H1 (cell line): ENCODE measurements at regions not wholly inside any gene's neighbourhood (a gene's known extent, or its start where the extent isn't known, plus 50 kb on each side); places are given as distances from the start of the nearest gene placed in this dataset.

ENCODE experiments used
- CTCF ChIA-PET: fragments of 300-600 bp; sonication (Branson Sonifier 250); formaldehyde crosslinking; loops from one replicate; lab custom pipeline; 2021; ENCODE audit not compliant: partially characterized antibody; lab: Charles Lee
- POLR2A ChIA-PET: fragments of 300-600 bp; sonication (Branson Sonifier 250); formaldehyde crosslinking; loops from one replicate; lab custom pipeline; 2021; ENCODE audit warnings: inconsistent platforms; ENCODE audit not compliant: partially characterized antibody; lab: Charles Lee
- DNase-seq, 2 experiments: peaks; one replicate each; pipeline versions ENCODE4 v3.0.0 to v3.0.0-alpha.2; 2010 to 2022; ENCODE audit warnings: low spot score in 2 of 2, low read depth in 1 of 2, mixed read lengths in 1 of 2
- FAIRE-seq: peaks from 2 replicates; lab custom pipeline; 2011; peaks lifted over from hg19 to GRCh38; lab: Jason Lieb, UNC
- H2AFZ ChIP-seq: 2 replicates; pipeline ENCODE4 v1.8.1; 2012; ENCODE audit warnings: low read length, inconsistent platforms
- H2AK5ac ChIP-seq: 2 replicates; pipeline ENCODE4 v1.6.1; 2013; ENCODE audit warnings: low read depth, low read length
- H2BK120ac ChIP-seq: replicated peaks from 2 replicates; pipeline ENCODE3; 2013; ENCODE audit warnings: low read depth, low read length, inconsistent platforms
- H2BK12ac ChIP-seq: 2 replicates; pipeline ENCODE4 v1.6.1; 2013; ENCODE audit warnings: low read depth, low read length
- H2BK15ac ChIP-seq: 2 replicates; pipeline ENCODE4 v1.6.1; 2013; ENCODE audit warnings: low read length
- H2BK20ac ChIP-seq: 2 replicates; pipeline ENCODE4 v1.6.1; 2013; ENCODE audit warnings: low read length
- H2BK5ac ChIP-seq: 2 replicates; pipeline ENCODE4 v1.6.1; 2013; ENCODE audit warnings: low read depth, low read length
- H3K14ac ChIP-seq: 2 replicates; pipeline ENCODE4 v1.6.1; 2013; ENCODE audit warnings: inconsistent platforms; ENCODE audit not compliant: insufficient read length
- H3K18ac ChIP-seq: 2 replicates; pipeline ENCODE4 v1.6.1; 2013; ENCODE audit warnings: low read length; ENCODE audit errors: extremely low read depth
- H3K23ac ChIP-seq: 2 replicates; pipeline ENCODE4 v1.6.1; 2013; ENCODE audit warnings: inconsistent platforms; ENCODE audit not compliant: insufficient read length
- H3K23me2 ChIP-seq: 2 replicates; pipeline ENCODE4 v1.6.1; 2013; ENCODE audit warnings: low read depth, low read length
- H3K27ac ChIP-seq: 2 replicates; pipeline ENCODE4 v1.6.1; 2011; ENCODE audit warnings: low read depth, low read length, inconsistent platforms
- H3K27me3 ChIP-seq, 4 experiments: replicated peaks in 1 of 4; 1 replicate in 1 of 4; 2 replicates in 3 of 4; pipeline versions ENCODE4 v1.6.1 to v1.8.1; 2011 to 2013; ENCODE audit warnings: low read length in 3 of 4, mild to moderate bottlenecking in 3 of 4, inconsistent platforms in 2 of 4, mixed read lengths in 2 of 4, moderate library complexity in 1 of 4; ENCODE audit not compliant: control insufficient read depth in 3 of 4, insufficient read depth in 3 of 4; ENCODE audit errors: extremely low read depth in 1 of 4
- H3K36me3 ChIP-seq, 4 experiments: 2 replicates each; pipeline versions ENCODE4 v1.6.1 to v1.8.1; 2011 to 2013; ENCODE audit warnings: mild to moderate bottlenecking in 4 of 4, low read length in 3 of 4, moderate library complexity in 2 of 4, control low read depth in 1 of 4, inconsistent platforms in 1 of 4; ENCODE audit not compliant: insufficient read depth in 4 of 4, control insufficient read depth in 2 of 4
- H3K4ac ChIP-seq: replicated peaks from 2 replicates; pipeline ENCODE3; 2013; ENCODE audit warnings: low read length, low read depth, mixed read lengths, inconsistent platforms; ENCODE audit not compliant: insufficient read length
- H3K4me1 ChIP-seq, 4 experiments: replicated peaks in 1 of 4; 1 replicate in 1 of 4; 2 replicates in 3 of 4; pipeline versions ENCODE4 v1.6.1 to v1.8.1; 2011 to 2013; ENCODE audit warnings: low read length in 3 of 4, inconsistent platforms in 2 of 4, mixed read lengths in 1 of 4; ENCODE audit not compliant: insufficient read depth in 4 of 4, control insufficient read depth in 3 of 4
- H3K4me2 ChIP-seq, 2 experiments: 2 replicates each; pipeline versions ENCODE4 v1.6.1 to v1.8.1; 2011 to 2013; ENCODE audit warnings: low read depth in 2 of 2, low read length in 2 of 2, control low read depth in 1 of 2, inconsistent platforms in 1 of 2, mild to moderate bottlenecking in 1 of 2; ENCODE audit not compliant: insufficient read depth in 1 of 2
- H3K4me3 ChIP-seq, 4 experiments: fragments of 200-600, 300-600 bp in 1 of 4; sonication (generic), shearing (Covaris generic), sonication (Bioruptor Twin) in 1 of 4; 2 replicates each; pipeline versions ENCODE4 v1.5.1 to v1.8.1; 2011 to 2016; ENCODE audit warnings: low read length in 4 of 4, low read depth in 3 of 4, control low read depth in 2 of 4, inconsistent platforms in 2 of 4, mild to moderate bottlenecking in 2 of 4, mixed read lengths in 1 of 4, moderate library complexity in 1 of 4; ENCODE audit not compliant: insufficient read depth in 2 of 4; ENCODE audit errors: extremely low read depth in 1 of 4
- H3K56ac ChIP-seq: replicated peaks from 2 replicates; pipeline ENCODE3; 2013; ENCODE audit warnings: low read depth, mild to moderate bottlenecking, mixed read lengths, low read length, inconsistent platforms; ENCODE audit not compliant: insufficient read length
- H3K79me1 ChIP-seq: 2 replicates; pipeline ENCODE4 v1.6.1; 2013; ENCODE audit warnings: low read depth, low read length, control low read depth
- H3K79me2 ChIP-seq, 2 experiments: 2 replicates each; pipeline versions ENCODE4 v1.6.1 to v1.8.1; 2012 to 2013; ENCODE audit warnings: low read length in 2 of 2, mild to moderate bottlenecking in 2 of 2, inconsistent platforms in 1 of 2; ENCODE audit not compliant: insufficient read depth in 2 of 2, control insufficient read depth in 1 of 2
- H3K9ac ChIP-seq, 4 experiments: replicated peaks in 1 of 4; 1 replicate in 1 of 4; 2 replicates in 3 of 4; pipeline versions ENCODE4 v1.6.1 to v1.8.1; 2011 to 2013; ENCODE audit warnings: low read depth in 3 of 4, low read length in 3 of 4, control low read depth in 2 of 4, mild to moderate bottlenecking in 2 of 4, moderate library complexity in 2 of 4, inconsistent platforms in 1 of 4; ENCODE audit errors: extremely low read depth in 1 of 4
- H3K9me3 ChIP-seq, 2 experiments: 2 replicates each; pipeline versions ENCODE4 v1.6.1 to v1.8.1; 2012 to 2013; ENCODE audit warnings: mild to moderate bottlenecking in 2 of 2, moderate library complexity in 2 of 2, control low read depth in 1 of 2, inconsistent platforms in 1 of 2, low read depth in 1 of 2, low read length in 1 of 2, mixed read lengths in 1 of 2; ENCODE audit not compliant: insufficient read depth in 2 of 2
- H4K20me1 ChIP-seq, 2 experiments: replicated peaks in 1 of 2; 2 replicates each; pipeline versions ENCODE3 to v1.8.1; 2011 to 2013; ENCODE audit warnings: inconsistent platforms in 2 of 2, low read length in 2 of 2, mild to moderate bottlenecking in 1 of 2; ENCODE audit not compliant: insufficient read depth in 2 of 2, control insufficient read depth in 1 of 2
- H4K5ac ChIP-seq: 2 replicates; pipeline ENCODE4 v1.6.1; 2013; ENCODE audit warnings: low read length, low read depth, mixed read lengths, inconsistent platforms; ENCODE audit not compliant: insufficient read length
- H4K8ac ChIP-seq: 2 replicates; pipeline ENCODE4 v1.8.0; 2013; ENCODE audit warnings: mild to moderate bottlenecking, moderate library complexity, low read length, inconsistent platforms; ENCODE audit not compliant: insufficient read depth; ENCODE audit errors: extremely low read depth
- H4K91ac ChIP-seq: replicated peaks from 2 replicates; pipeline ENCODE3; 2013; ENCODE audit warnings: low read length, mixed read lengths, inconsistent platforms; ENCODE audit not compliant: insufficient read length
- ASH2L ChIP-seq: fragments of 200-600, 300-600 bp; sonication (generic); IDR thresholded peaks from one replicate; pipeline ENCODE4 v1.7.1; 2017; ENCODE audit warnings: low read length
- BCL11A ChIP-seq, 2 experiments: IDR thresholded peaks; one replicate each; pipeline ENCODE4 v1.6.1; 2011; ENCODE audit warnings: low read depth in 2 of 2, low read length in 2 of 2, mild to moderate bottlenecking in 2 of 2
- CBX5 ChIP-seq: fragments of 300-800, 300-1000 bp; sonication (generic); IDR thresholded peaks from 2 replicates; pipeline ENCODE4 v1.7.1; 2016; ENCODE audit warnings: antibody characterized with exemption, low read length, low read depth
- CHD1 ChIP-seq: IDR thresholded peaks from 2 replicates; pipeline ENCODE4 v1.6.1; 2012; ENCODE audit warnings: low read depth, low read length, improper control_type of control experiment
- E2F6 ChIP-seq: IDR thresholded peaks from 2 replicates; pipeline ENCODE4 v1.6.1; 2012; ENCODE audit warnings: inconsistent platforms
- EZH2 ChIP-seq: fragments of 200-600 bp; sonication (generic); IDR thresholded peaks from 2 replicates; pipeline ENCODE4 v1.7.1; 2012; ENCODE audit warnings: low read depth, mild to moderate bottlenecking, moderate library complexity, low read length, inconsistent platforms; ENCODE audit not compliant: severe bottlenecking
- KDM5A ChIP-seq: fragments of 200-600 bp; IDR thresholded peaks from 2 replicates; pipeline ENCODE4 v1.7.1; 2012; ENCODE audit warnings: mild to moderate bottlenecking, low read length, inconsistent platforms, mixed read lengths
- PHF8 ChIP-seq: fragments of 200-600 bp; sonication (generic); conservative IDR thresholded peaks from 2 replicates; pipeline ENCODE4 v1.7.1; 2012; ENCODE audit warnings: low read depth, mild to moderate bottlenecking, inconsistent platforms, low read length, moderate library complexity
- RXRA ChIP-seq: IDR thresholded peaks from 2 replicates; pipeline ENCODE4 v1.6.1; 2011; ENCODE audit warnings: low read depth, mild to moderate bottlenecking, low read length, moderate library complexity; ENCODE audit not compliant: insufficient read depth
- SAP30 ChIP-seq: fragments of 300-600 bp; sonication (generic); IDR thresholded peaks from 2 replicates; pipeline ENCODE4 v1.7.1; 2012; ENCODE audit warnings: low read length, moderate library complexity, mild to moderate bottlenecking, inconsistent platforms; ENCODE audit not compliant: insufficient read depth, insufficient replicate concordance
- TF ChIP-seq, protein P1 (sequence below): IDR thresholded peaks from 2 replicates; pipeline ENCODE4 v1.6.1; 2012; ENCODE audit warnings: low read length, inconsistent platforms
- TF ChIP-seq, protein P2 (sequence below): IDR thresholded peaks from 2 replicates; pipeline ENCODE4 v1.6.1; 2012; ENCODE audit warnings: inconsistent platforms
- TF ChIP-seq, protein P3 (sequence below): IDR thresholded peaks from 2 replicates; pipeline ENCODE4 v1.6.1; 2011; ENCODE audit warnings: low read depth, mild to moderate bottlenecking, low read length; ENCODE audit not compliant: insufficient read depth

DNA sequence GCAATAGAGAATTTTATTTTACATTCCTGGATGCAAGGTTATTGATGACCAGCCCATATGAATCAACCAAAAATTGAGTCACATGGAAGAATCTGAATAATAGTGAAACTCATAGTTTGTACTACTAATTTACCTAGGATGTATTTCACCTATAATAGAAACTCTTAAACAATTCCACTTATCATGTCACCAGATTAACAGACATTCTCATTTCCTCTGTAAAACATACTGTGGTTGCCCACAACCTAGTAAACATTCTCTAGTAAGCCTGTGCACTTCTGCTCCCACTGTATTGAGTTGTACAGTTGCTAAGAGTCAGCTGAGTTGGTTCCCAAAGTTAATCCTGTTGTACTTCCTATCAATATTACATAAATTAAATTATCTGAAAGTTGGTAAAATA, 196.6 kb upstream of the TMTC1 start:
- Histone ChIP-seq H3K4ac (no peak overlapping the region), H2BK120ac (no peak overlapping the region), H3K79me2 (no peaks in the 10 kb centered on the region), H2BK12ac (no peak overlapping the region), H2AK5ac (no peak overlapping the region), H3K4me2 (no peak overlapping the region), H3K36me3 (no peaks in the 10 kb centered on the region), H3K23ac (no peak overlapping the region), H3K9me3 (no peaks in the 10 kb centered on the region), H3K9ac (no peak overlapping the region), H3K4me3 (no peak overlapping the region), H3K79me1 (no peaks in the 10 kb centered on the region), H3K56ac (no peak overlapping the region), H2BK5ac (no peak overlapping the region), H4K91ac (no peak overlapping the region), H2AFZ (no peak overlapping the region), H4K5ac (no peak overlapping the region), H4K8ac (no peak overlapping the region), H3K23me2 (no peaks in the 10 kb centered on the region), H3K18ac (no peak overlapping the region), H3K27ac (no peak overlapping the region), H2BK15ac (no peak overlapping the region), H4K20me1 (no peaks in the 10 kb centered on the region), H2BK20ac (no peak overlapping the region), H3K27me3 (no peaks in the 10 kb centered on the region), H3K4me1 (no peaks in the 10 kb centered on the region), H3K14ac (no peak overlapping the region)
- DNase-seq, result no peak
- no peak for FAIRE-seq
- ChIA-PET CTCF (no interaction called here), POLR2A (no interaction called here)
- TF ChIP-seq CHD1 (no peak), CBX5 (no peak), E2F6 (no peak), ASH2L (no peak), EZH2 (no peak), RXRA (no peak), BCL11A (IDR thresholded peaks at IDR 0.05; ENCODE audit: low read depth in 2 of 2, low read length in 2 of 2) (no peak), PHF8 (no peak), KDM5A (no peak), SAP30 (no peak)
- TF ChIP-seq, protein P1, sequence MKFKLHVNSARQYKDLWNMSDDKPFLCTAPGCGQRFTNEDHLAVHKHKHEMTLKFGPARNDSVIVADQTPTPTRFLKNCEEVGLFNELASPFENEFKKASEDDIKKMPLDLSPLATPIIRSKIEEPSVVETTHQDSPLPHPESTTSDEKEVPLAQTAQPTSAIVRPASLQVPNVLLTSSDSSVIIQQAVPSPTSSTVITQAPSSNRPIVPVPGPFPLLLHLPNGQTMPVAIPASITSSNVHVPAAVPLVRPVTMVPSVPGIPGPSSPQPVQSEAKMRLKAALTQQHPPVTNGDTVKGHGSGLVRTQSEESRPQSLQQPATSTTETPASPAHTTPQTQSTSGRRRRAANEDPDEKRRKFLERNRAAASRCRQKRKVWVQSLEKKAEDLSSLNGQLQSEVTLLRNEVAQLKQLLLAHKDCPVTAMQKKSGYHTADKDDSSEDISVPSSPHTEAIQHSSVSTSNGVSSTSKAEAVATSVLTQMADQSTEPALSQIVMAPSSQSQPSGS, result no peak
- TF ChIP-seq, protein P2, sequence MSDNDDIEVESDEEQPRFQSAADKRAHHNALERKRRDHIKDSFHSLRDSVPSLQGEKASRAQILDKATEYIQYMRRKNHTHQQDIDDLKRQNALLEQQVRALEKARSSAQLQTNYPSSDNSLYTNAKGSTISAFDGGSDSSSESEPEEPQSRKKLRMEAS, result no peak
- TF ChIP-seq, protein P3, sequence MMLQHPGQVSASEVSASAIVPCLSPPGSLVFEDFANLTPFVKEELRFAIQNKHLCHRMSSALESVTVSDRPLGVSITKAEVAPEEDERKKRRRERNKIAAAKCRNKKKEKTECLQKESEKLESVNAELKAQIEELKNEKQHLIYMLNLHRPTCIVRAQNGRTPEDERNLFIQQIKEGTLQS, result no peak
